CD4-positive, alpha-beta T cell (primary cell): ENCODE measurements at regions not wholly inside any gene's neighbourhood (a gene's known extent, or its start where the extent isn't known, plus 50 kb on each side); places are given as distances from the start of the nearest gene placed in this dataset.

Experiments
- ATAC-seq: fragments of 200-7000 bp; cut with Tn5 transposase; one replicate; pipeline ENCODE4 v1.10.0; 2022; ENCODE audit warnings: mild to moderate bottlenecking; ENCODE audit not compliant: poor library complexity
- CTCF ChIA-PET: fragments of 350-600 bp; sonication (Branson Sonifier 250); formaldehyde crosslinking; loops from one replicate; lab custom pipeline; 2021; ENCODE audit warnings: antibody characterized with exemption, inconsistent platforms; lab: Charles Lee
- POLR2A ChIA-PET: fragments of 350-600 bp; sonication (Branson Sonifier 250); formaldehyde crosslinking; loops from one replicate; lab custom pipeline; 2021; ENCODE audit warnings: antibody characterized with exemption, inconsistent platforms; lab: Charles Lee
- DNase-seq, 14 experiments: peaks; one replicate each; pipeline ENCODE4 v3.0.0-alpha.2; 2013 to 2020; ENCODE audit warnings: mixed read lengths in 2 of 14
- H3K27ac ChIP-seq, 2 donors: one replicate each; pipeline versions ENCODE4 v1.5.1 to v1.7.0; 2013; ENCODE audit warnings: low read length in 2 of 2, low read depth in 1 of 2, mild to moderate bottlenecking in 1 of 2
- H3K27me3 ChIP-seq, 2 experiments: 1 replicate in 1 of 2; 2 replicates in 1 of 2; pipeline versions ENCODE4 v1.6.1 to v1.7.0; 2013; ENCODE audit warnings: low read length in 2 of 2, control low read depth in 1 of 2, mild to moderate bottlenecking in 1 of 2, moderate library complexity in 1 of 2; ENCODE audit not compliant: insufficient read depth in 2 of 2, control insufficient read depth in 1 of 2
- H3K36me3 ChIP-seq: one replicate; pipeline ENCODE4 v1.6.1; 2013; ENCODE audit warnings: low read length, control low read depth; ENCODE audit not compliant: insufficient read depth
- H3K4me1 ChIP-seq: one replicate; pipeline ENCODE4 v1.6.1; 2013; ENCODE audit warnings: low read length, control low read depth; ENCODE audit not compliant: insufficient read depth
- H3K4me3 ChIP-seq: one replicate; pipeline ENCODE4 v1.5.1; 2013; ENCODE audit warnings: mild to moderate bottlenecking, low read length, moderate library complexity
- H3K9me3 ChIP-seq, 2 experiments: 1 replicate in 1 of 2; 2 replicates in 1 of 2; pipeline versions ENCODE4 v1.6.1 to v1.7.0; 2013; ENCODE audit warnings: low read length in 2 of 2, mild to moderate bottlenecking in 2 of 2, control low read depth in 1 of 2, moderate library complexity in 1 of 2; ENCODE audit not compliant: control insufficient read depth in 1 of 2, insufficient read depth in 1 of 2
- H3K27ac Mint-ChIP-seq: one replicate; pipeline ENCODE4 v1.8.0; 2020; ENCODE audit warnings: mixed read lengths
- H3K27me3 Mint-ChIP-seq: one replicate; pipeline ENCODE4 v1.8.0; 2021; ENCODE audit warnings: mixed read lengths
- H3K36me3 Mint-ChIP-seq: one replicate; pipeline ENCODE4 v1.8.0; 2021; ENCODE audit warnings: low read depth, mixed read lengths
- H3K4me1 Mint-ChIP-seq: one replicate; pipeline ENCODE4 v1.8.0; 2021; ENCODE audit warnings: low read depth, mixed read lengths
- H3K4me3 Mint-ChIP-seq: one replicate; pipeline ENCODE4 v1.8.0; 2020; ENCODE audit warnings: mild to moderate bottlenecking, mixed read lengths
- H3K9me3 Mint-ChIP-seq: one replicate; pipeline ENCODE4 v1.8.0; 2020; ENCODE audit warnings: mixed read lengths
- intact Hi-C, 2 experiments: fragments of 100-400 bp; cut with DNase I in 1 of 2; cut with micrococcal nuclease in 1 of 2; formaldehyde crosslinking; loops; one replicate each; pipeline versions ENCODE4 v1.15.1 to v1.9.0; 2023 to 2025; cut with DNase I, micrococcal nuclease
- TF ChIP-seq, protein P1 (sequence below): fragments of 200-600 bp; IDR thresholded peaks from one replicate; pipeline ENCODE4 v1.8.0; 2022; ENCODE audit warnings: antibody characterized with exemption, mild to moderate bottlenecking

DNA sequence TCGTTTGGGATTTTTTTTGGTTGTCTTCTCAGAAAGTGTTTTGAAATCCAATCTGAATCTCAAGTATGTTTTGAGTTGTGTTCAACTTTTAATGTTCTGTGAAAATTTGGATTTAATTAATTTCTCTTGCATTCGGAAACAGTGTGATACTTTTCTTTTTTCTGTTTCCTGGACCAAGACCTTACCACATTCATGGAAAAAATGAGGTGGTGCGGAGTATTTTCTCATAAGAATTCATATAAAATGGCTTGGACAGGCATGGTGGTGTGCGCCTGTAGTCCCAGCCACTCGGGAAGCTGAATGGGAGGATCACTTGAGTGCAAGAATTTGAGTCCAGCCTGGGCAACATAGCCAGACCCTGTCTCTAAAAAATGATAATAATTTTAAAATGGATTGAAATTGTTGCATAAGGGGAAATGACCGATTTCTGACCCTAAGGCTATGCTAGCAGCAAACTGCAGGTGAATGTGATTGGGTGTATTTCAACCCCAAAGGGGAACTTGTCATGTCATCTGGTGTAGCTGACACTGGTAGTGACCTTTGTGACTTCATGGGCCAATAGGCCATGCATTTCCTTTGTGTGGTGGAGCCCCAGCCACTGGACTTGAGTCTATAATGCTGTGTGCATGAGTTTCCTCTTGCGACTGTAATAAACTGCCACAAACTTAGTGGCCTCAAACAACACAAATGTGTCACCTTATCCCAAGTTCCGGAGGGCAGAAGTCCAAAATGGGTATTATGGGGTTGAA, 123.5 kb upstream of the RFLNA start:
- H3K4me3 ChIP-seq, result no peak overlapping the region
- Mint-ChIP-seq H3K27me3 (peaks cover 10% of the 10 kb centered on the region), H3K36me3 (no peaks in the 10 kb centered on the region), H3K27ac (no peak overlapping the region), H3K4me3 (no peak overlapping the region), H3K9me3 (no peaks in the 10 kb centered on the region), H3K4me1 (no peaks in the 10 kb centered on the region)
- H3K27ac ChIP-seq, result no peak overlapping the region
- ChIA-PET CTCF (no interaction called here), POLR2A (no interaction called here)
- no peaks in the 10 kb centered on the region for H3K36me3 ChIP-seq
- no peaks in the 10 kb centered on the region for H3K4me1 ChIP-seq
- peaks cover 0 to 5% of the 10 kb centered on the region in 2 experiments for H3K9me3 ChIP-seq
- H3K27me3 ChIP-seq, result peaks cover 0 to 5% of the 10 kb centered on the region in 2 experiments
- DNase-seq, result peak in 3 of 14 experiments; percentile 16 to 37 (median 23)
- ATAC-seq, result no peak
- intact Hi-C loops, result no loop called here
- TF ChIP-seq, protein P1, sequence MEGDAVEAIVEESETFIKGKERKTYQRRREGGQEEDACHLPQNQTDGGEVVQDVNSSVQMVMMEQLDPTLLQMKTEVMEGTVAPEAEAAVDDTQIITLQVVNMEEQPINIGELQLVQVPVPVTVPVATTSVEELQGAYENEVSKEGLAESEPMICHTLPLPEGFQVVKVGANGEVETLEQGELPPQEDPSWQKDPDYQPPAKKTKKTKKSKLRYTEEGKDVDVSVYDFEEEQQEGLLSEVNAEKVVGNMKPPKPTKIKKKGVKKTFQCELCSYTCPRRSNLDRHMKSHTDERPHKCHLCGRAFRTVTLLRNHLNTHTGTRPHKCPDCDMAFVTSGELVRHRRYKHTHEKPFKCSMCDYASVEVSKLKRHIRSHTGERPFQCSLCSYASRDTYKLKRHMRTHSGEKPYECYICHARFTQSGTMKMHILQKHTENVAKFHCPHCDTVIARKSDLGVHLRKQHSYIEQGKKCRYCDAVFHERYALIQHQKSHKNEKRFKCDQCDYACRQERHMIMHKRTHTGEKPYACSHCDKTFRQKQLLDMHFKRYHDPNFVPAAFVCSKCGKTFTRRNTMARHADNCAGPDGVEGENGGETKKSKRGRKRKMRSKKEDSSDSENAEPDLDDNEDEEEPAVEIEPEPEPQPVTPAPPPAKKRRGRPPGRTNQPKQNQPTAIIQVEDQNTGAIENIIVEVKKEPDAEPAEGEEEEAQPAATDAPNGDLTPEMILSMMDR, result no peak

DNA sequence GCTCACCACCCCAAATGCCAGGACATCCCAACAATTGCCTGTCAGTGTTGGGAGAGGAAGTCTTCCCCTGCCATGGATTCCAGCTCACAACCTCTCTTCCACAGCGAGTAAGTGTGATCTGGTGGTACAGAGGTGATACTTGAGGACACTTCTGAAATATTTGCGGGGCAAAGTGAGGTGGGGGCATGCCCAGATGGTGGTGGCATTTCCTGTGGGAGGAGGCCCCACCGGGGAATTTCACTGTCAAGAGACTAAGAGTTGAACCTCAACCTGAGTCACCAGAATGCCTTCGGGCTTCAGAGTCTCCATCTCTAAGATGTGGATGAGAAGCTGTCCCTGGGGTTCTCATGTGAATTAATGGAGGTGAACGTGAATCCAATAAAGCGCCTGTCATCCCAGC, 122.3 kb upstream of the RFLNA start:
- H3K36me3 Mint-ChIP-seq, result no peaks in the 10 kb centered on the region
- H3K27ac Mint-ChIP-seq, result no peak overlapping the region
- Histone ChIP-seq H3K9me3 (no peaks in the 10 kb centered on the region), H3K27me3 (peaks cover 0 to 5% of the 10 kb centered on the region in 2 experiments), H3K4me1 (no peaks in the 10 kb centered on the region), H3K36me3 (no peaks in the 10 kb centered on the region), H3K27ac (no peak overlapping the region), H3K4me3 (no peak overlapping the region)
- peaks cover 13% of the 10 kb centered on the region for H3K27me3 Mint-ChIP-seq
- CTCF ChIA-PET, result no interaction called here
- POLR2A ChIA-PET, result no interaction called here
- intact Hi-C loops, result no loop called here
- DNase-seq, result no peak
- H3K4me3 Mint-ChIP-seq, result no peak overlapping the region
- H3K4me1 Mint-ChIP-seq, result no peaks in the 10 kb centered on the region
- H3K9me3 Mint-ChIP-seq, result no peaks in the 10 kb centered on the region
- no peak for ATAC-seq
- TF ChIP-seq, protein P1, result no peak

DNA sequence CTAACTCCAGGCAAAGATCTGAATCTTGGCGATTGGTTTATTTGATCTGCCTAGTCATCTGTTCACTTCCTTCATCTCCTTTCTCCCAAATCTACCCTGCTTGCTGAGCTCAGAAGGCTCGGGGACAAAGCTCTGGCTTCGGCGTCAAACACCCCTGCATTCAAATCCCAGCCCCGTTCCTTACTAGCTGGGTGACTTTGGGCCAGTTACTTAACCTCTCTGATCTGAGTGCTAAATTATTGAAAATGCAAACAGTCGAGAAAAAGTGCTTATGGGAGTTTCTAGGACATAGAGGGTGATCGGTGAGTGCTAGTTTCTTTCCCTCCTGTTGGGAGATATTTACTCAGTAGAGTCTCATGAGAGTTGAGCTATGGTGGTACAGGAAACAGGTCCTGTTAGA, 121.2 kb upstream of the RFLNA start:
- Histone ChIP-seq H3K4me1 (no peaks in the 10 kb centered on the region), H3K27me3 (peaks cover 0 to 5% of the 10 kb centered on the region in 2 experiments), H3K36me3 (no peaks in the 10 kb centered on the region), H3K9me3 (no peaks in the 10 kb centered on the region), H3K27ac (no peak overlapping the region), H3K4me3 (no peak overlapping the region)
- DNase-seq (no peak), ATAC-seq (no peak)
- Mint-ChIP-seq H3K36me3 (no peaks in the 10 kb centered on the region), H3K27me3 (peaks cover 13% of the 10 kb centered on the region), H3K4me3 (no peak overlapping the region), H3K4me1 (no peaks in the 10 kb centered on the region), H3K27ac (no peak overlapping the region), H3K9me3 (no peaks in the 10 kb centered on the region)
- POLR2A ChIA-PET, result no interaction called here
- intact Hi-C loops, result no loop called here
- TF ChIP-seq, protein P1, result no peak
- CTCF ChIA-PET, result no interaction called here
